NT2/D1 (cell line): ENCODE measurements at regions not wholly inside any gene's neighbourhood (a gene's known extent, or its start where the extent isn't known, plus 50 kb on each side); places are given as distances from the start of the nearest gene placed in this dataset.

ENCODE experiments used
- SUZ12 ChIP-seq: IDR thresholded peaks from 2 replicates; pipeline ENCODE4 v1.6.1; 2011; ENCODE audit not compliant: insufficient read length, insufficient read depth; ENCODE audit errors: extremely low read depth
- ZNF274 ChIP-seq: IDR thresholded peaks from 2 replicates; pipeline ENCODE4 v1.6.1; 2011; ENCODE audit warnings: mild to moderate bottlenecking, low read depth, low read length

- TF ChIP-seq ZNF274, result no peak
- no peak for TF ChIP-seq SUZ12
Observed at GRCh38 chr2:34365512-34365911, 766.4 kb upstream of the FAM98A start.
